ENCODE measurements at regions not wholly inside any gene's neighbourhood (a gene's known extent, or its start where the extent isn't known, plus 50 kb on each side); places are given as distances from the start of the nearest gene placed in this dataset.

- TF ChIP-seq CTCF (IDR thresholded peaks at IDR 0.05) = no peak
- no peak for TF ChIP-seq EZH2 (IDR thresholded peaks at IDR 0.05)
Observed at GRCh38 chr16:26809461-26809860, 257.3 kb upstream of the C16orf82 start.
